GM21786 (cell line): ENCODE measurements at regions not wholly inside any gene's neighbourhood (a gene's known extent, or its start where the extent isn't known, plus 50 kb on each side); places are given as distances from the start of the nearest gene placed in this dataset.
"Not testable (repeated sequence)": the region's sequence is repeated elsewhere in the genome, so short reads cannot be mapped to it uniquely, and the experiment has no call there.

Source experiments
- ATAC-seq: cut with Tn5 transposase; IDR thresholded peaks from one replicate; pipeline ENCODE4 v1.9.1; 2021; ENCODE audit not compliant: unreplicated experiment

DNA sequence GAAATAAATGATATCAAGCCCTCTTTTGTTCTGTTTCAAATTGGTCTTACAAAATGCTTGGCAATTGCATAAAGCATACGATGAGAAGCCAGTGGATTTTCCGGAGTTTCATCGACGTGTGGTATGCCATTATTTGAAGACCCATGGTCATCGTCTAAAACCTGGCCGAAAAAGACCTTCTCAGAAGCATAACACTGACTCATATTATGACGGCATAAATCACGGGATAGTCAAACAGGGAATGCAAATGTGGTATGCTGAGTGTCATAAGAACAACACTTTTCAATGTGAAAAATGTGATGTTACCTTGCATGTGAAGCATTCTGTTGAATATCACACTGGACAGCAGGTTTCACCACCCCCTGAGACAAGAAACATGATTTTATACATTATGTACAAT is 695.2 kb downstream of the GRXCR1 start:
- no peak for ATAC-seq

- peak; percentile 48 for ATAC-seq
Observed at GRCh38 chr4:43607400-43607799, 714.9 kb downstream of the GRXCR1 start.

DNA sequence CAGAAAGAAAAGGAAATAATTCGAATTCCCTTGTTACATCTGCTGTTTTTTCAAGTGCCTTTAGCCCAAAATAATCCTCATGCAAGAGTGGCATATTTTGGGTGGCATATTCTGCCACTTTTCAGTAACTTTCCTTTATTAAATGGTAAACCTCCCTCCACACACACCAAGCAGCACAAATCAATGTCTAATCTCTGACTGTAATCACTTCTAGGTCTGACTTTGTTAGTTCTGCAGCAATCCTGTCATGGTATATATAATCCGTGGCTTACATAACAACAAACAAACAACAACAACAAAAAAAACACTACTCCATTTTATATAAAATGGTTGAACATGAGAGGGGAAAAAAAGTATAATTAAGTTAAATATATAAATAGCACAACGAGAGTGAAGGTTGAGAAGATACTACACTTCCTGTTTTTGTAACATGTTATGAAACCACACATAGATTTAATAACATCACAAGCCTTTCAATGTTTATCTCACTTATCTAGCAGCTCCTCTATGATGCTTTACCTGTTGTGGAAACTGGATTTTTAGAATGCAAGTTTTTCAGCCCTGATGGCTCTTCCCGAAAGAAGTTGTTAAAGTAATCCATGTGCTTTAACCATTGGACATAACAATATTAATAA is 715.4 kb downstream of the GRXCR1 start:
- peak; percentile 85 for ATAC-seq

GRCh38 chr4:43619219-43619618 is 726.7 kb downstream of the GRXCR1 start:
- no peak for ATAC-seq

- ATAC-seq = not testable (repeated sequence)
Observed at GRCh38 chr4:43637893-43638292, 745.4 kb downstream of the GRXCR1 start.

DNA sequence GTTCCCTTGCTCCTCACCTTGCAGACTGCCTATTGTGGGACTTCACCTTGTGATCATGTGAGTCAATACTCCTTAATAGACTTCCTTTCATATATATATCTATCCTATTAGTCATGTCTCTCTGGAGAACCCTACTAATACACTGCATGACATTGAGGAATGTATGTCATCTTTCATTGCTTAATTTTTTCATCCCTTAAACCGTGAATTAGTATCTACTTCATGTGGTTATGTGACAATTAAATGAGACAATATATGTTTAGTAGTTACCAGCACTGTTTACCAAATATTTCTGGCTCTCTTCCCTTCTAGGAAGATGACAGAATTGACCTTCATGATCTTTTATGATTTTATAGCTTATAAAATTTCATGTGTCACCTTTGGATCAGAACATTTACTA is 759.5 kb downstream of the GRXCR1 start:
- ATAC-seq = no peak

DNA sequence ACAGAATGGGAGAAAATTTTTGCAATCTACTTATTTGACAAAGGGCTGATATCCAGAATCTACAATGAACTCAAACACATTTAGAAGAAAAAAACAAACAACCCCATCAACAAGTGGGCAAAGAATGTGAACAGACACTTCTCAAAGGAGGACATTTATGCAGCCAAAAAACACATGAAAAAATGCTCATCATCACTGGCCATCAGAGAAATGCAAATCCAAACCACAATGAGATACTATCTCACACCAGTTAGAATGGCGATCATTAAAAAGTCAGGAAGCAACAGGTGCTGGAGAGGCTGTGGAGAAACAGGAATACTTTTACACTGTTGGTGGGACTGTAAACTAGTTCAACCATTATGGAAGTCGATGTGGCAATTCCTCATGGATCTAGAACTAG is 767.0 kb downstream of the GRXCR1 start:
- not testable (repeated sequence) for ATAC-seq

- not testable (repeated sequence) for ATAC-seq
Observed at GRCh38 chr4:43672265-43672885, 776.2 kb downstream of the KCTD8 start.

- no peak for ATAC-seq
Observed at GRCh38 chr4:43680421-43680820, 768.2 kb downstream of the KCTD8 start.

GRCh38 chr4:43682551-43682950 is 766.1 kb downstream of the KCTD8 start:
- no peak for ATAC-seq

- ATAC-seq = no peak
Observed at GRCh38 chr4:43690116-43690515, 758.5 kb downstream of the KCTD8 start.

GRCh38 chr4:43693876-43694275 is 754.7 kb downstream of the KCTD8 start:
- no peak for ATAC-seq

DNA sequence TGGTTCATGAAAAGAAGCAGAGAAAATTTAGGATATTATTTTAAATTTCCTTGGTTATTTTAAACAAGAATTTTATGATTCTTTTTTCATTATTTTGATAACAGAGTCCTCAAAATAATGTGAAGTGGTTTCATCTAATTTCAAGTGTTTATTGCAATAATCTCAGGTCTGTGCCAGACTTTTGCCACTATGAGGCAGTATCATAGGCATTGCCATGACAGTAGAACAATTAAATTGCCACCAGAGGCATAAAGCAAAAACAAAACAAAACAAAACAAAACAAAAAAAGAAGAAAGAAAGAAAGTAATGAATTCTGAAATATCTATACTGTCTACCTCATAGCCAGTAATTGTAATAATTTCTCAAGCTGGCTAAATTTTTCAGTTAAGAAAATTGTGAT is 739.2 kb downstream of the KCTD8 start:
- no peak for ATAC-seq

DNA sequence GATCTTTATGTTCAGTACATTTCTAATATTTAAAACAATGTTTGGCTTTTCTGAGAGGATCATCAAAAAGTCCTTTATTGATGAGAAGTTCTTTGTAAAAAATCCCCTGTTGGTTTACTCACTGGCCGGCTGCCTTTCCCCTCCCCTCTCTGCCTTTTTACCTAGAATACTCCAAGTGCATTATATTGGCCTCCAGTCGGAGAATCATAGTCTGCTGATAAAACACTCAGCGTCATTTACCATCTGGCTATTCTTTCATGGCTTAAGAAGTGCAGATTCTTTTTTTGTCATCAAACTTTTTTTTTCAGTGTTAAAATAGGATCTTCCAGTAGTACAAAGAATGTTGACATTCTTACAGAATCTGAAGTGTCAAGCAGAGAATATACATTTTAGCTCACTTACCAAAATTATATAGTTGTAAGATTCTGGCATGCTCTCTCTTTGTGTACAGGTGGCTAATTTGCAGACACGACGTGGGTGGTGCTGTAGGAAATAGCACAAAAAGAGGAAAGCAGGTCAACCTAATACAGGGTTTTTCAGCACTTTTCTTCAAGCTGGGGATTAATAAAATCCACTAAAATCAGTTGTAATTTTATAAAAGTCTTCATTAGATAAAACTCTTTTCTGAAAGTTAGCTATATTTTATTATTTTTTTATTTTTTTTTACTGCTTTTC is 731.8 kb downstream of the KCTD8 start:
- ATAC-seq = no peak

DNA sequence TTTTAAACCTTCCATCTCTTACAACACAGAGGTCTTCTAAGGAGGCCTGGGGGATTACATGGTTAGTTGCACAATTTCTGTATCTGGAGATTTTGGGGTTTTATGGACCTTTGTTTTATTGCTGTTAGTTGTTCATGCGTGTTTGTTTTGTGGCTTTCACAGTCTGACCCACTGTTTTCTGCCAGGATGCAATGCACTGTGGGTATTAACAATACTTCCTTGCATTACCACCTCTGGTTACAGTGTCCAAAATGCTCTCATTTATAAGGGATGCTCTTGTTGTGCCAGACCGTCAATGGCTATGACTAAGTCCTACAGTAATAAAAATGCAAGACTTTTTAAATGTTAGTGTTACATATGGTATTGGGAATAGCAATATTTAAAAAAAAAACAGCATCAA is 730.2 kb downstream of the KCTD8 start:
- no peak for ATAC-seq

- no peak for ATAC-seq
Observed at GRCh38 chr4:43732829-43733426, 715.7 kb downstream of the KCTD8 start.

- no peak for ATAC-seq
Observed at GRCh38 chr4:43742083-43742482, 706.5 kb downstream of the KCTD8 start.

DNA sequence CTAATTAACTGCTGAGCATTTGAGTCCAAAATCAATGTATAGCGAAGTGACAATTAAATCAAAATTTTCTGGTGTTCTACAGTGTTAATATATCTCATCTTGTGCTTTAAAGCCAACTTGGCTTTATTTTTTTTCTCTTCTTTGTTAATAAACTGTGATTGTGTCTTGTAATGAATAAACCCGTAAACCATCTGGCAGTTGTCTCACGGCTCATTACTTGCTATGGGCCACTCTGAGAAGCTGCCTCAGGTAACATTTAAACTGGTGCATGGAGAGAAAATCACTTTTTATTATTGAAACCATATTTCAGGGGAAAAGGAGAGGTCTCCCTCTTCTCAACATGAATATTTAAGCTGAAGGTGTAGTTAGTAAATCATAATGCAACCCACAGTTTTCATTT is 694.0 kb downstream of the KCTD8 start:
- no peak for ATAC-seq

- no peak for ATAC-seq
Observed at GRCh38 chr4:43757147-43757546, 691.5 kb downstream of the KCTD8 start.

GRCh38 chr4:43758836-43759235 is 689.8 kb downstream of the KCTD8 start:
- no peak for ATAC-seq

DNA sequence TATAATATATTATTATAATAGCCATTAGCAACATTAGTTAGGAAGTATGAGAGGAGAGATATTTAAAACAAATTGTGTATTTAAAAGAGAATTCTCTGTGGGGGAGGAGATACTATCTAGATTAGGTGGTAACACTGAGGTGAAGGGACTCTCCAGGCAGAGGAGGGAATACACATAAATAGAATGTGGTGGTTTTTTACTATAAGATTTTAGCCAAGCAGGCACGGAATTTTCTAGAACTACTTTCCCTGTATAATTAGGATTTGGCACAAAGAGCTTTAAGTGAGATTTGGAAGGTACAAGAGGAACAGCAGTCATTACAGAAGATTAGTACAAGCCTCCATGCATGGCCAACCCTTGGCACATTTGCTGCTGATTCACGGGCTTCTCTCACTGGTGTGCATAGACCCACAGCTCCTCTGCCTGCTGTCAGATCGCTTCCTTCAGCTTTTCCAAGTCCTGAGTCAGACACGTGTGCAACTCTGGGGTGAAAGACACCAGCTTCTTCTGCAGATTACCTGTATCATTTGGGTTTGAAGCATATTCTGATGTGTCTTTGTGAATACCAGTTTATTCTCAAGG is 685.5 kb downstream of the KCTD8 start:
- peak; percentile 72 for ATAC-seq

- peak; percentile 41 for ATAC-seq
Observed at GRCh38 chr4:43765514-43765913, 683.1 kb downstream of the KCTD8 start.
